H9 (cell line): ENCODE measurements at regions not wholly inside any gene's neighbourhood (a gene's known extent, or its start where the extent isn't known, plus 50 kb on each side); places are given as distances from the start of the nearest gene placed in this dataset.

Source experiments
- DNase-seq: peaks from one replicate; pipeline ENCODE4 v3.0.0-alpha.2; 2017
- H2AFZ ChIP-seq: one replicate; pipeline ENCODE4 v1.6.1; 2013; ENCODE audit warnings: mild to moderate bottlenecking, low read length, control low read depth, moderate library complexity
- H2AK5ac ChIP-seq: 2 replicates; pipeline ENCODE4 v1.6.1; 2013; ENCODE audit warnings: low read length, control low read depth, mixed read lengths; ENCODE audit not compliant: insufficient read length
- H2BK120ac ChIP-seq: one replicate; pipeline ENCODE4 v1.6.1; 2013; ENCODE audit warnings: low read depth, mild to moderate bottlenecking, low read length, control low read depth, inconsistent platforms; ENCODE audit not compliant: poor library complexity, severe bottlenecking
- H2BK12ac ChIP-seq: 2 replicates; pipeline ENCODE4 v1.6.1; 2013; ENCODE audit warnings: low read length, control low read depth, mixed read lengths, low read depth; ENCODE audit not compliant: insufficient read length
- H2BK15ac ChIP-seq: 2 replicates; pipeline ENCODE4 v1.6.1; 2013; ENCODE audit warnings: low read depth, low read length, control low read depth
- H2BK20ac ChIP-seq: one replicate; pipeline ENCODE4 v1.6.1; 2013; ENCODE audit warnings: low read depth, mild to moderate bottlenecking, low read length, control low read depth, inconsistent platforms; ENCODE audit not compliant: poor library complexity, severe bottlenecking
- H2BK5ac ChIP-seq: 2 replicates; pipeline ENCODE4 v1.6.1; 2013; ENCODE audit warnings: low read length, control low read depth, mixed read lengths; ENCODE audit not compliant: insufficient read length
- H3K14ac ChIP-seq: 2 replicates; pipeline ENCODE4 v1.6.1; 2013; ENCODE audit warnings: low read length, control low read depth; ENCODE audit not compliant: insufficient read depth
- H3K18ac ChIP-seq: 2 replicates; pipeline ENCODE4 v1.6.1; 2013; ENCODE audit warnings: low read depth, mild to moderate bottlenecking, mixed read lengths, low read length, control low read depth; ENCODE audit not compliant: insufficient read length
- H3K23ac ChIP-seq: 2 replicates; pipeline ENCODE4 v1.6.1; 2013; ENCODE audit warnings: low read length, control low read depth, mixed read lengths, low read depth; ENCODE audit not compliant: insufficient read length
- H3K23me2 ChIP-seq: 2 replicates; pipeline ENCODE4 v1.6.1; 2013; ENCODE audit warnings: low read depth, mild to moderate bottlenecking, mixed read lengths, low read length, control low read depth; ENCODE audit not compliant: insufficient read length, poor library complexity, severe bottlenecking
- H3K27ac ChIP-seq: 2 replicates; pipeline ENCODE4 v1.5.1; 2013; ENCODE audit warnings: low read length, control low read depth, mixed read lengths, low read depth; ENCODE audit not compliant: insufficient read length
- H3K27me3 ChIP-seq: 2 replicates; pipeline ENCODE4 v1.6.1; 2013; ENCODE audit warnings: low read length, control low read depth, inconsistent platforms; ENCODE audit not compliant: insufficient read depth
- H3K4ac ChIP-seq: 2 replicates; pipeline ENCODE4 v1.6.1; 2013; ENCODE audit warnings: low read depth, mild to moderate bottlenecking, control low read depth, inconsistent platforms, low read length, moderate library complexity
- H3K4me1 ChIP-seq: 2 replicates; pipeline ENCODE4 v1.6.1; 2013; ENCODE audit warnings: low read length, control low read depth, inconsistent platforms; ENCODE audit not compliant: insufficient read depth
- H3K4me2 ChIP-seq: 2 replicates; pipeline ENCODE4 v1.6.1; 2013; ENCODE audit warnings: low read length, control low read depth, mixed read lengths; ENCODE audit not compliant: insufficient read length, insufficient read depth
- H3K56ac ChIP-seq: 2 replicates; pipeline ENCODE4 v1.6.1; 2013; ENCODE audit warnings: low read depth, mild to moderate bottlenecking, mixed read lengths, low read length, control low read depth; ENCODE audit not compliant: insufficient read length
- H3K79me1 ChIP-seq: 2 replicates; pipeline ENCODE4 v1.6.1; 2013; ENCODE audit warnings: low read depth, mild to moderate bottlenecking, moderate library complexity, low read length, control low read depth, inconsistent platforms; ENCODE audit not compliant: insufficient read depth, poor library complexity, severe bottlenecking
- H3K79me2 ChIP-seq: 2 replicates; pipeline ENCODE4 v1.6.1; 2013; ENCODE audit warnings: low read length, control low read depth, inconsistent platforms; ENCODE audit not compliant: insufficient read depth
- H3K9ac ChIP-seq: 2 replicates; pipeline ENCODE4 v1.6.1; 2013; ENCODE audit warnings: low read length, control low read depth, mixed read lengths; ENCODE audit not compliant: insufficient read length; ENCODE audit errors: extremely low read depth
- H3K9me3 ChIP-seq: one replicate; pipeline ENCODE4 v1.6.1; 2013; ENCODE audit warnings: low read depth, low read length, inconsistent platforms; ENCODE audit not compliant: control insufficient read depth
- H3T11ph ChIP-seq: one replicate; pipeline ENCODE4 v1.6.1; 2013; ENCODE audit warnings: mild to moderate bottlenecking, low read length, control low read depth, inconsistent platforms
- H4K20me1 ChIP-seq: one replicate; pipeline ENCODE4 v1.6.1; 2013; ENCODE audit not compliant: control insufficient read depth, insufficient read length, insufficient read depth
- H4K5ac ChIP-seq: 2 replicates; pipeline ENCODE4 v1.6.1; 2013; ENCODE audit warnings: low read depth, mild to moderate bottlenecking, mixed read lengths, low read length, control low read depth; ENCODE audit not compliant: insufficient read length
- H4K8ac ChIP-seq: replicated peaks from 2 replicates; pipeline ENCODE4 v1.6.1; 2013; ENCODE audit warnings: low read length, control low read depth, mixed read lengths, low read depth; ENCODE audit not compliant: insufficient read length
- H4K91ac ChIP-seq: 2 replicates; pipeline ENCODE4 v1.6.1; 2013; ENCODE audit warnings: low read depth, mild to moderate bottlenecking, moderate library complexity, mixed read lengths, low read length, control low read depth; ENCODE audit not compliant: insufficient read length
- H3K27ac Mint-ChIP-seq, 3 experiments: 2 replicates in 2 of 3; 3 replicates in 1 of 3; pipeline ENCODE4 v1.8.0; 2020 to 2021; ENCODE audit warnings: mixed read lengths in 3 of 3, mild to moderate bottlenecking in 1 of 3, moderate library complexity in 1 of 3
- H3K27me3 Mint-ChIP-seq: 2 replicates; pipeline ENCODE4 v1.8.0; 2021; ENCODE audit warnings: low read depth, mild to moderate bottlenecking, moderate library complexity, mixed read lengths
- H3K36me3 Mint-ChIP-seq, 3 experiments: 2 replicates in 2 of 3; 3 replicates in 1 of 3; pipeline ENCODE4 v1.8.0; 2020 to 2021; ENCODE audit warnings: low read depth in 3 of 3, mixed read lengths in 3 of 3; ENCODE audit not compliant: insufficient read depth in 1 of 3
- H3K4me1 Mint-ChIP-seq, 2 experiments: 2 replicates each; pipeline ENCODE4 v1.8.0; 2020; ENCODE audit warnings: mixed read lengths in 2 of 2
- H3K4me3 Mint-ChIP-seq, 2 experiments: 2 replicates in 1 of 2; 3 replicates in 1 of 2; pipeline ENCODE4 v1.8.0; 2020 to 2021; ENCODE audit warnings: mild to moderate bottlenecking in 2 of 2, mixed read lengths in 2 of 2, moderate library complexity in 1 of 2
- H3K9me3 Mint-ChIP-seq, 2 experiments: 2 replicates in 1 of 2; 3 replicates in 1 of 2; pipeline ENCODE4 v1.8.0; 2020; ENCODE audit warnings: mild to moderate bottlenecking in 2 of 2, mixed read lengths in 2 of 2, moderate library complexity in 1 of 2
- CTCF ChIP-seq: fragments of 200-600 bp; sonication (generic); conservative IDR thresholded peaks from 3 replicates; pipeline ENCODE4 v1.8.0; 2021; ENCODE audit warnings: antibody characterized with exemption, mild to moderate bottlenecking
- WGBS: extraction: QIAGEN DNeasy Blood & Tissue Kit; methylation state at CpG from one replicate; pipeline ENCODE4 v1.1.7; 2013; ENCODE audit warnings: missing lambda C conversion rate, low lambda C conversion rate, mixed read lengths; ENCODE audit not compliant: insufficient read length; ENCODE audit errors: extremely low coverage; 5-methylcytosine and 5-hydroxymethylcytosine counted together

GRCh38 chr19:41499899-41500298, 56.9 kb downstream of the ERICH4 start:
- Histone ChIP-seq H2BK20ac (no peak overlapping the region), H3K23ac (no peak overlapping the region), H2BK5ac (no peak overlapping the region), H3K27ac (no peak overlapping the region), H2BK15ac (no peak overlapping the region), H3K27me3 (no peaks in the 10 kb centered on the region), H2AK5ac (no peak overlapping the region), H3K56ac (no peak overlapping the region), H3T11ph (no peak overlapping the region), H4K8ac (no peak overlapping the region), H3K4me1 (no peaks in the 10 kb centered on the region), H3K79me1 (no peaks in the 10 kb centered on the region), H3K14ac (no peak overlapping the region), H2BK12ac (no peak overlapping the region), H3K23me2 (no peaks in the 10 kb centered on the region), H3K4ac (no peak overlapping the region), H3K4me2 (no peak overlapping the region), H3K79me2 (no peaks in the 10 kb centered on the region), H3K18ac (no peak overlapping the region), H4K5ac (no peak overlapping the region), H3K9ac (no peak overlapping the region), H2AFZ (no peak overlapping the region), H3K9me3 (peaks cover 19% of the 10 kb centered on the region), H4K91ac (no peak overlapping the region), H4K20me1 (no peaks in the 10 kb centered on the region), H2BK120ac (no peak overlapping the region)
- H3K4me3 Mint-ChIP-seq = no peak overlapping the region
- H3K27me3 Mint-ChIP-seq = peaks cover 7% of the 10 kb centered on the region; the same call in 1 of the 2 replicates
- peaks cover 75 to 90% of the 10 kb centered on the region in 2 experiments for H3K9me3 Mint-ChIP-seq
- no peaks in the 10 kb centered on the region for H3K4me1 Mint-ChIP-seq
- DNase-seq = no peak
- peaks cover 5 to 29% (median 6%) of the 10 kb centered on the region in 3 experiments; a peak in 6 of 7 replicates for H3K36me3 Mint-ChIP-seq
- no peak for TF ChIP-seq CTCF
- no CpG with 5 or more reads among the region's 10 CpGs for WGBS
- H3K27ac Mint-ChIP-seq = no peak overlapping the region
